ENCODE measurements at regions not wholly inside any gene's neighbourhood (a gene's known extent, or its start where the extent isn't known, plus 50 kb on each side); places are given as distances from the start of the nearest gene placed in this dataset.

DNA sequence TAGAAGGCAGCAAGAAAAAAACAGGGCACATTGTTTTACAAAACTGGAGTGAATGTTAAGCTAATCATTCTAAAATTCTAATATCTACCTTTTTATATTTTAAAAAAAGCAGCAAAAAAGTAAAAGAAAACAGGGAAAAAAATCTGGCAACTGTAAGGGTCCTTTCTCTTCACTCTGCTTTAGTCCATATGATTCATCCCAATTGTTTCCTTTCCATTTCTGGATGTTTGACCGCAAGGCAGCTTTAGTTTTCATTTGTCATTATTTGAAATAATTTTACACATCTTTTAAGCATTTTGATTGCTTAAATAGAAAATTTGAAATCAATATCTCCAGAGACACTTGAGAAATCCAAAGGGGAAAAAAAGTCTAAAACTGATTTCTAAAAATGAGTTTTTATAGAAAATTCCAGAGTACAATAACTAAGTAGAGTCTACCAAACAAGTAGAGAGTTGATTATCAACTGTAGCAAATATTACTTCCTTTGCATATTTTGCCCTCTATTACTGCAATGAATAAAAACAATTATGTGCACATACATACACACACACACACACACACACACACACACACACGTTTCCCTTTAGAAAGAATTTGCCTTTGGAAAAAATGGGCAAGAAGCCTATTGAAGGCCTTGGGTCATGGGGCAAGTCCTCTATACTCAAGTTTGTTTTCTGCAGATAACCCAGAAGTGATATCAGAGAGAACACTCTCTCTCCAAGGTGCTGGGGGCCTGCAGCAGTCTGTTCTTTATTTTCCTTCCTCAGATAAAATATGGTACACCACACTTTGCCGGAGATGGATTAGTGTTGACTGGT lies 259.7 kb downstream of the HACE1 start:
- no peak for TF ChIP-seq POLR2A (IDR thresholded peaks at IDR 0.05)
- no peak for TF ChIP-seq EP300 (IDR thresholded peaks at IDR 0.05; ENCODE audit: low read depth)
- TF ChIP-seq, protein P1, sequence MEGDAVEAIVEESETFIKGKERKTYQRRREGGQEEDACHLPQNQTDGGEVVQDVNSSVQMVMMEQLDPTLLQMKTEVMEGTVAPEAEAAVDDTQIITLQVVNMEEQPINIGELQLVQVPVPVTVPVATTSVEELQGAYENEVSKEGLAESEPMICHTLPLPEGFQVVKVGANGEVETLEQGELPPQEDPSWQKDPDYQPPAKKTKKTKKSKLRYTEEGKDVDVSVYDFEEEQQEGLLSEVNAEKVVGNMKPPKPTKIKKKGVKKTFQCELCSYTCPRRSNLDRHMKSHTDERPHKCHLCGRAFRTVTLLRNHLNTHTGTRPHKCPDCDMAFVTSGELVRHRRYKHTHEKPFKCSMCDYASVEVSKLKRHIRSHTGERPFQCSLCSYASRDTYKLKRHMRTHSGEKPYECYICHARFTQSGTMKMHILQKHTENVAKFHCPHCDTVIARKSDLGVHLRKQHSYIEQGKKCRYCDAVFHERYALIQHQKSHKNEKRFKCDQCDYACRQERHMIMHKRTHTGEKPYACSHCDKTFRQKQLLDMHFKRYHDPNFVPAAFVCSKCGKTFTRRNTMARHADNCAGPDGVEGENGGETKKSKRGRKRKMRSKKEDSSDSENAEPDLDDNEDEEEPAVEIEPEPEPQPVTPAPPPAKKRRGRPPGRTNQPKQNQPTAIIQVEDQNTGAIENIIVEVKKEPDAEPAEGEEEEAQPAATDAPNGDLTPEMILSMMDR (IDR thresholded peaks at IDR 0.05), result no peak
- TF ChIP-seq POLR2AphosphoS5 (IDR thresholded peaks at IDR 0.05), result no peak
